Forelimb muscle (tissue), 1 donor: ENCODE measurements at regions not wholly inside any gene's neighbourhood (a gene's known extent, or its start where the extent isn't known, plus 50 kb on each side); places are given as distances from the start of the nearest gene placed in this dataset.
"Not testable (repeated sequence)": the region's sequence is repeated elsewhere in the genome, so short reads cannot be mapped to it uniquely, and the experiment has no call there.

Source experiments
- DNase-seq: peaks from one replicate; pipeline ENCODE4 v3.0.0-alpha.2; 2013; ENCODE audit warnings: low read depth

DNA sequence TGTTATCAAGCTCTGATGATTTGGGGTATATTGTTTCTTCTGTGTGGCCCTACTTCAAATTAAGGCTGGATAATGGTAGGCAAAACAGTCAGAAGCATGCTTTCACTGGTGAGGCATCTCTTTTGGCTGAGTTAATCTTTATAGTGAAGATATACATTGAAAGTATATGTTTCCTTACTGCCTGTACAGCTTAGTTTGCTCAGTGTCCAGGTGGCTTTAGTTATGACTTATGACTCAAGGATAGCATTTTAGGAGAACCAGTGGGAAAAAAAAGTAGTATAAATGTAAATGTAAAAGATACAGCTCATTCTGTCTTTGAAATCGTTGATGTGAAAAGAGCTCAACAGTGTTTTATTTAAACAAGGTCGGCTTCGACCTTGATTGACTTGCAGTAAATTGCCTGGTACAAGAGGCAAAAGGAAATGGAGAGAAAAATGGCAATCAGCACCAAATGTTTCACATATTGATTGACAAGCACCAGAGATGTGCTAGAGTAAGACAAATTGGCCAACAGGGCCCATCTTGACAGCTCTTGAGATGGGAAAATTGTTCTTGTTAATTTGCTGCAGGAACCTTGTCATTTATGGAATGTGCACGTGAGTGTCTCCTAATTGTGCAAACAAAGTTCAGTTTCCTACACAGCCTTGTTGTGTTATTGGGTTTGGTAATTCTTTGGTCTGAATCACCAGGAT, 447.4 kb upstream of the WWC1 start:
- DNase-seq: no peak

DNA sequence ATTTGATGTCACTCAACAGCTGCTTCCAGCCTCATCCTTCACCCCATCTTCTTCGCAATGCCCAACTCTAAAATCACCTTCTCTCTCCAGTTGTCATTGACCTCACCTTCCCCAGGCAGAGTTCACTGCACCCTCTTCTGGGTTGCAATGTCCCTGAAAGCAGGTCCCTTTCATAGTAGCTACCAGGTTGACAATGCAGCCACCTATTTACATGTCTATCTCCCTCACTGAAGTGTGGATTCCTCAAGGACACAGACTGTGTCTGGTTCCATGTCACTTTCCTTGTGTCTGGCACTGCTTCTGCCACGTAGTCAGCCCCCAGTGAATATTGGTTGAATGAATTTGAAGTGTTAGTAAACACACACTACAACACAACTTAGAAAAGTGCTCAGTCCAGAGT, 445.5 kb upstream of the WWC1 start:
- DNase-seq: no peak

DNA sequence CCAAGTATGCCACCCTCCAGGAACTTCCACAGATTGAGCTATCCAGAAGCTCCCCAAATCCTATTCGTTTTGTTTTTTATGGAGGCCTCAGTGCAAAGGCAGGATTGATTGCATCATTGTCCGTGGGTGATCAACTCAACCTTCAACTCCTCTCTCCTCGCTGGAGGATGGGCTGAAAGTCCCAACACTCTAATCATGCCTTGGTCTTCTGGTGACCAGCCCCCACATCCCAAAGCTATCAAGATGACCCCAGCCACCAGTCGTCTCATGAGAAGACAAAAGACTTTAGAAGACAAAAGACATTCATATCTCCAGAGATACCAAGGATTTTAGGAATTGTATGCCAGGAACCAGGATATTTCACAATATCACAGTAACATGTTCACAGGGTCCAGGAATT, 441.6 kb upstream of the WWC1 start:
- DNase-seq: no peak

DNA sequence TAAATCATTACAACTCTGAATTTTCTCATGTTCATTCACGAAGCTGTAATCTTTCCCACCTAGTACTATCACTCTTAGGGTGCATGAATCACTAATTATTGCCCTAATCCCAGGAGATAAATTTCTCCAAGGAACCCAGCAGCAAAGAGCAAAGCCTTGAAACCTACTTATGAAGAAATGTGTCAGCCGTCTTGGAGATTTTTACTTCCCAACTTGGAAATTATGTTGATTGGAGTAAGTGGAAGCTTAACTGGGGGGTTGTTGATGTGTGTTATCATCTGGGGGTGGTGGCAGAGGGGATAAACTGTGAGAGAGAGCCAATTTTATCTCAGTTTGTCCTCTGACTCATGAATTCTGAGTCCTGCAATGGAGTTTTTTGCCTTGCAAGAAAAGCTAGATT, 440.5 kb upstream of the WWC1 start:
- no peak for DNase-seq

DNA sequence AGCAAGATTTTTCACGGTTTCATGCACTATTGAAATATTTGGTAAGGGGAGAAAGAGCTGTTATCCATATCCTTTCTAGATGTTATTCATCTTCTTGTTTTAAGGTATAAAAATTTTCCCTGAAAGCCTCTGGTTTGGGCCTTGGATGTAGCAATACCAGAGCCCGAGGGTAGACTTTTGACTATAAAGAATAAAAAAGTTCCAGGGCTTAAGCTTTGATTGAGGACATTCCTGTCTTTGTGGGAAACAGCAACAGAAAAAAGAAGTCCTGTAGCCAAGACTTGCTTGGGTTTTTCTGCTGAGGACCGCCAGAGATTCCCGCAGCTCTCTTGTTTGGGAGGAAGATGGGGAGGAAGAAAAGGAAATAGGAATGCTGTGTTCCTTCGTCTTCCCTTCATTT, 440.0 kb upstream of the WWC1 start:
- no peak for DNase-seq

DNA sequence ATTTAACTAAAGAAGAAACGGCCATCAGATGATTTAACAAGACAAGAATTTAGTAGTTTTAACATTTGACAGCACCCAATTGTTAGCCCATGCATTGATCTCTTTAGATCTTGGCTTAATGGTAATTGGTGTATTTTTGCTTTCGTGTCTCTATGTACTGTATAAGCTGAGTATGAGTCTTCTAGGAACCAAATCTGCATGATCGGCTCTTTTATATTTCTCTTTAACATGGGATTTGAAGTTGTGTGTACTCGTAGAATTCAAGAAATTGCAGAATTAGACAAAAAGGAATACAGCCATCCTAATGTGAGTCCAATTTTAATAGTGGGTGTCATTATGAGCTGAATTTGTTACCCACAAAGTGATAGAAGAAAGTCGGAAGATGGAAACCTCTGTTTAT, 438.9 kb upstream of the WWC1 start:
- DNase-seq: no peak

DNA sequence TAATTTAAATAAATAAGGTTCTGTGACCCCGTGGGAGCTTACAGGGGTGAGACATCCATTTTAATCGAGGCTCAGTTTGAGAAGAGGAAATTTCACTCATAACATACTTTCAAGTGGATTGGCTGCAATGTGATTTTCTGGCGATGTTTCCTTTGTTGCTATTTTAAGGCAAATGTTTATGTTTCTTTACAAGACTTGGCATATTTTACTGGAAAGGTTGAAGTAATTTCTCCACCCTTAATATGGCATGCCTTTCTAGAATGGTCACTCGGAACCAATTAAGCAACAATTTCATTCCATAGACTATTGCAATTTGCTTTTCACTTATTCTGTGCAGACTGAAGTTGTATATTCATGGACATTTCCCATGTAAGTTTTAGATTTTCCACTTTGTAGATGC, 438.0 kb upstream of the WWC1 start:
- DNase-seq: no peak

DNA sequence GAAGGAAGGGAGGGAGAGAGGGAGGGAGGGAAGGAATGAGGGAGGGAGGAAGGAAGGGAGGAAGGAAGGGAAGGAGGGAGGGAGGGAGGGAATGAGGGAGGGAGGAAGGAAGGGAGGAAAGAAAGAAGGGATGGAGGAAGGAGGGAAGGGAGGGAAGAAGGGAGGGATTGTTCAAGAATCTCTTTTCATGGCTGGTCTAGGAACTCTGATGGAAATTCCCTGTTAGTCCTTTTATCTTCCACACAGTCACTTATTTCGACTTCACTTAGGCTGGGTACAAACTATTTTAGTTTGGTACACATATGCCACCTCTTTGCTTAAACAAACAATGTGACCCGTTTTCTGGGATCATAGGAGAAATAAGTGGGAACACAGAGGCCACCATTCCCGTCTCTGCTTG, 435.6 kb upstream of the WWC1 start:
- DNase-seq: no peak

DNA sequence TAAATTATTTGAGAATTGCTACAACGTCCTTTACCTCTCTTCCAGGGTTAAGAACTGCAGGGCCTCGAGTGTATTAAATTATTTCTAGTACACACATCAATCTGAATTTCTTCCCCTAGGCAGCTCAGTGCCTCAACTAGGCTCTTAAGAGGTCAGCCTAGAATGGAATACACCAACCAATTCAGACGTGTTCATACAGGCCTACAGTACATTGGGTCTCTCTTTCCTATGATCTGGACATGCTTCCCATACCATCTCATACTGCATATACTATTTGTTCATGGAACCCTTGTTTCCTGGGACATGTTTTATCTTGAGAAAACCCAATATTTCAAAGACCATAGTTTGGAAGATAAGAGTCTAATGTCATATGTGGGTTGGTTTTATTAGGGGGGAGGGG, 434.1 kb upstream of the WWC1 start:
- DNase-seq: no peak

DNA sequence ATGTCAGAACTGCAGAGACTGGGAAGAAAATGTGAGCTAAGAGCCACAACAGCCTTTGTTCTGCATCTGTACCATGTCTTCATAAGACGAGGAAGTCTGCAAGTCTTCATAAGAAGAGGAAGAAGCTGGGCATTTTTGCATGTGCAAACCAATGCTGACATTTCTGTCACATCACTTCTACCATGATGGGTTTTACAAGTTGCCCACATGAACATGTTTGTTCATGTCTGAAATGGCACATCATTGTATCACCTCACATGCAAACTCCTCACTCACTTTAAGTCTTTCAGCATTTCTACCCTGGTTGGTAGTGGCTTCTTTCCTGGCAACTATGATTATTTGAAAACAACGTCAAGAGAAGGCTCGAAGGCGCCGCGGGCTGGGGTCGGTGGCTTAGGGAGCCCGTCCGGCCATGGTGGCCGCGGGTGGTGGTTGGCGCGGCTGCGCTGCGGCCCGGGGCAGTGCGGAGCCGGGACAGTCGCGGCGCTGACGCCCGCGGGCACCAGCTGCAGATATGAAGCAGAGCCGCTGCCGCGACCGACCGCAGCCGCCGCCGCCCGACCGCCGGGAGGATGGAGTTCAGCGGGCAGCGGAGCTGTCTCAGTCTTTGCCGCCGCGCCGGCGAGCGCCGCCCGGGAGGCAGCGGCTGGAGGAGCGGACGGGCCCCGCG, 433.1 kb upstream of the WWC1 start:
- not testable (repeated sequence) for DNase-seq

DNA sequence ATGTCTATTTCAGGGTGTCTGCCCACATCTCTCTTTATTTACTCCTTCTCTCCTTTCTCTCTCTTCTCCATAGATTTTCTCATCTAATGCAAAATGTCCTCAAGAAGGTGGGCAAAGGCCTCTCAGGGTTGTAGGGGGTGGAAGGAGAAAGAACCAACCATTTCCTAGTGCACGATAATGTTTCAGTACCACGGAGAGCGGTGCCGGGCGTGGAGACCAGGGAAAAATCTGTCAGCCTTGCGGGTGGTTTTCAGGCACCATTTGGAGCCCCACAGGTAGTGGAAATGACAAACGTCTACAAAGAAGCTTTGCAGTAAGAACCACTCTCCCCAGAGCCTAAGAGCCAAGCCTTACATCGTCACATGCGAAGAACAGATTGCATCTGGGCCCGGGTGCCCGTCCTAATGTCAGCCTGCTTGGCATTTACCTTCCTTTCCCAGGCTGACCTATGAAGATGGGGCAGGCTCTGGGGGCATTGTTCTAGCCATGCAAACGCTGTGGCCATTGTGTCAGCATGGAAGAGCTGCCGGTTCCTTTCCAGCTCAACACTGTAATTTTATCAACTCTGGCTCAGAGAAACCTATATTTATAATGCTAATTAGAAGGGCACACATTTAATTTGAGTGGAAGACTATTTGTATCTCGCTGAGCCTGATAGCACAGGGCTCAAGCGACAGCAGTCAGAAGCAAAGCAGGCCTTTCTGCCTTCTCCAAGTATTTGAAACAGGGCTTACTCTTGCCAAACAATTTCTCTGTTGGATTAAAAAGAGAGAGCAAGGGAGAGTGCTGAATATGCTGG, 430.1 kb upstream of the WWC1 start:
- no peak for DNase-seq

DNA sequence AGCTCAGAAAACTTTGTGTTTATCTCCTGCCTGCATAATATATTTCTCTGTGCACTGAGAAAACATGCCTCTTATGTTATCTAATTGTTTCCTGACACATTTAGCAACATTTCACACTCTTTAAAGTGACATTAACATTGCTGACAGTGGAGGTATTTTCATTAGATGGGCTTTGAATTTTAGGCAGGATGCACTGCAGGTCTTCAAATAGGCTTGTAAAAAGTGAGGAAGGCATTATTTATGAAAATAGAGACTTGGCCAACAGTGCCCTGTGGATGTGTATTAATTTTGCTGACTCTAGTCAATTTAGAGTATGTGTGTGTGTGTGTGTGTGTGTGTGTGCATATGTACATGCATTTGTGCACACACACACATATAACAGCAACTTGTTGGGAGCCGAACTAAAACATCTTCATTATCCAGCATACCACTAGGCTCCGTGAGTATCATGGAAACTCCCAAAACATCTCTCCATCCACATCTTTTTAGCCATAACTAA, 429.5 kb upstream of the WWC1 start:
- no peak for DNase-seq

DNA sequence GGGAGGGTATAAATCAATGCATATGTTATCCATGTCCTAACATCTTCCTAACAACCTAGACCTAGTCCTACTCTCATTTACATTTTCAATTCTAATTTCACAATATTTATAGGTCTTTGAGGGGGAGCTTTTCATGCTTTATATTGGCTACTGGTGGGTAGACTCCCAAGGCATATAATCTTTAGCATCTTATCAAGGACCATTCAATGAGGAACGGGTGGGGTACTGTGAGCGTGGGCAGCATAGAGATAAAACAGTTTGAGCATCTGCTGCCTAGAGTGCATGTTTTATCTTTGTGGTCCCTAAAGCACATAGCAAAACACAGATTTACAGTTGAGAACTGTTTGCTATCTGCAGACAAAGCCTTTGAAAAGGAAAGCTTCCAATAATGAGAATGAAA, 427.6 kb upstream of the WWC1 start:
- DNase-seq: no peak

DNA sequence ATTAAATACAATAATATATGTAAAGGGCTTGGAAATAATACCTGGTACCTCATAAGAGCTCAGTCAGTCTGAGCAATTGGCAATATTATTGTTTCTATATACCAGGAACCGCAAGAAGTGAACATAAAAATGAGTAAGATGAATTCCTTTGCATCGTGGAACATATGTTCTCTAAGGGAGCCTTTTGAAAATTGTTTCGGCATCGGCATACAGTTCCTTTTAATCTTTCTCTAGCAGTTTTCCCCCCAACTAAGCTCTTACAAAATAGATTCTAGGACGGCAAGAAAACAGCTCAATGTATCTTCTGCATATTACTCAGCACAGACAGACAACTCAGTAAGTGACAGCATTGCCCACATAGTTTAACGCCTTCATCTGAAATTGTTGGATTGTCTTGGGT, 426.6 kb upstream of the WWC1 start:
- no peak for DNase-seq

DNA sequence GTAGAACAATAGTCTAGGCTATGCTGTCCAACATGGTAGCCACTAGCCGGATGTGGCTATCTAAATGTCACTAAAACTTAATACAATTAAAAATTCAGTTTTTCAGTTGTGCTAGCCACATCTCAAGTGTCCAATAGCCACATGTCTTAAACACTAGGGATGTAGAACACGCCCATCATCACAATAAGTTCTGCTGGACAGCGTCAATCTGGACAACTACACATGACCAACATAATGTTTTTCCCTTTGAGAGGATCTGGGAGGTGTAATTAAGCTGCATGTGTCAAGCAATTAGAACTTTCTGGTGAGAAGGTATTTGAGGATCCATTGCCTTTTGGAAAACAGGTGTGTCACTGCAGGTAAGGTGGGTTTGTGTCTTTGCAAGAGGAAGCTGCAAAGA, 424.6 kb upstream of the WWC1 start:
- no peak for DNase-seq

DNA sequence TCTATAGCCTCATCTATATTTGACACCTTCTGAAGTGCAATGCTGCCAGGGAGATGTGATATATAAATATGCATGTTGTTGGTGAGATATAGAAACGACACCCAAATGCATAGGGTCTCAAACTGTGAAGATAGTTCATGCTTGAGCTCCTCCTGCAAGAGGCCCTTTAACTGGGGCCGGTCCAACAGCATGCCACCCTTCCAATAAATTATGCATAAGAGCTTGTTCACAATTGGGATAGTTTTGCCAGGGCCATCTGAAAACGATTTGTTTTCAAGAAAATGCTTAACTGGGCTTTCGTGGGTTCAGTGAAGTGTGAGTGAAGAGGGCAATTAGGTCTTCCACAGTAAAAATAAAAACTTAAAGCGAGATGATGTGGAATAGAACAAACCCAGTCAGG, 424.2 kb upstream of the WWC1 start:
- DNase-seq: no peak

DNA sequence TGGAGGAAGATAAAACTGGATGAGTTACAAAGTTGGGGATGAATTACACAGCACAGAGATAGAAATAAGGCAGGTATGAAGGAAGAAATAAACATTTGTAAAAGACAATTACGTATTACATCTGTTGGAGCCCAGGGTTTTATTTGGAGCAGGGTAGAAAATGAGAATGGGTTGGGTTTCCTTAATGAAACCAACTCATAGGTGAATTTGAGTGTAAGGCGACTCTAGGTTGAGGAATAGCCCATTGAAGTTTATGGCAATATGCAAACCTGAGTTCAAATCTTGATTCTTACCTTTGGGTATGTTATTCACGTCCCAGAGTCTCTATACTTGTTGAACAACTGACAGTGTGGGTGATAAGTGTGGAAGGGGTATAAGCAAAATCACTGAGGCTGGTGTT, 422.3 kb upstream of the WWC1 start:
- no peak for DNase-seq

DNA sequence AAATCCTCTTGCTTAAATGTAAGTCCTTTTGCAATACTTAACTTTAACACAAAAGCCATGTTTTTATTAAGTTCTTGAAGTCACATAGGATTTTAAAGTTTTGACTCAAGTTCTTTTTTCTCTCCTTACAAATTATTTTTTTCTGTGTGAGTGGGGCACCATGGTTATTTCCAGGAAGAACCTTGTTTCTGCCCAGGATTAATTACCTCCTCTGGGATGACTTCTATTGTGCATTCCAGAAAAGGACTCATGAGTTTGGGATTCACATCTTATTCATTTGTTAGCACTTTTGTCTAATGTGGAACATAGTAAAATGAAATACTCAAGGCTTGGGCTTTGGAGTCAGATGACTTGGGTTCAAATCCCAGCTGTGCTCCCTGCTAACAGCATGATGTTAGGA, 421.4 kb upstream of the WWC1 start:
- no peak for DNase-seq

DNA sequence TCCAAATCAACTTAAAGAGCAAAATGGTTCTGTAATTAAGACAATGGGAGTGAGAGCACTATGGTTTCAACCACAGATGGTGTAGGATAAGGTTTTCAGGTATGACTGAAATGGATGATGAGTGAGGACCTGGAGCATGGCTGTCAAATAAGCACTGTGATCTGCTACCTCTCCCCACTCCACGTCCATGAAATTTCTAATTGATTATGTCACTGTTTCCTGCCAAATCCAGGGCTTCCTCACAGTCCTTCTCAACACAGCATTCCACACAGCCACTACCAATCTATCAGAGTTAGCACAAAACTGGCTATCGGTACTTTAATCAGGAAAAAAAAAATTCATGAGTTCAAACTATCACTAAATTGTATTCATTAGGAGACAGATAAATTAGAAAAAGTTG, 420.4 kb upstream of the WWC1 start:
- DNase-seq: no peak

DNA sequence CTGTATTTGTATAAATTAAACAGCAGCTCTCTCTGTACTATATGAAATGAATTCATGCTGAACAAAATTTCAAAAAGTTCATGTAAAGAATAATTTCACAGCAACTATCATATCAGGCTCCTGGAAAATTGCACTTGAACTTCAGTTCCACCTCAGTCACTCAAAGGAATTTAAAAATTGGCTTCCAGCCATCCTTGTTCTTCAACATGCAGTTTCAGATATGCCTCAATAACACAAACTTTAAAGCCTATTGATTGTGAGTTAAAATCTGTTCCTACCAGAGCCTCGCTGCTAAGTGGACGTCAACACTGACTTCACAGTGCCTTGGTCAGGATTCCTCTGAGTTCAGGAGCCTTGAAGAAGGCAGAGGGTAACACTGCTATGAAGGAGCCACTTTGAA, 418.7 kb upstream of the WWC1 start:
- no peak for DNase-seq

DNA sequence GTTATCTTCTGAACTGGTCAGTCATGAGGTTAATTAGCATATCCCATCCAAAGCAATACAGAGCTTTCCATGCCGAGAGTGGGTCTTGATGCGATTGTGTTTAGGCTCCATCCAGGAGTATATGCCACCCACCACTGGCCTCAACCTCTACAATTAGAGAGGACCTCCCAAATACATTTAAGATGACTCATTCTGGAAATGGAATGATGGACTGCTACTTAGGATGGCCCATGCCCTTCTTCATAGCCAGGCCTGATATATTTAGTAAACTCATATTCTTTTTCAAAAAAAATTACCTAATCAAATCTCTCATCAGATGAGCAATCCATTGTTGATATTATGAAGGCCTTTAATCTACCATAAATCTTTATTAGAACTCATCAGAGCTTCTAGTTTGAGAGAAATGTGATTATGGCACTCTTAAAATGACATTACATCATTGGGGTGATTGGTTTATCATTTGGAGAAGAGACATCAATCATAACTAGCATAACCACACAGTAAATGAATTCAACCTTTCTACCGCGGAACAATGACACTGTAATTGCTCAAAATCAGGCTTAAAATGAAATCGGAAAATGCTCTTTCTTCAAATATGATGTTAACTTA, 414.2 kb upstream of the WWC1 start:
- no peak for DNase-seq

DNA sequence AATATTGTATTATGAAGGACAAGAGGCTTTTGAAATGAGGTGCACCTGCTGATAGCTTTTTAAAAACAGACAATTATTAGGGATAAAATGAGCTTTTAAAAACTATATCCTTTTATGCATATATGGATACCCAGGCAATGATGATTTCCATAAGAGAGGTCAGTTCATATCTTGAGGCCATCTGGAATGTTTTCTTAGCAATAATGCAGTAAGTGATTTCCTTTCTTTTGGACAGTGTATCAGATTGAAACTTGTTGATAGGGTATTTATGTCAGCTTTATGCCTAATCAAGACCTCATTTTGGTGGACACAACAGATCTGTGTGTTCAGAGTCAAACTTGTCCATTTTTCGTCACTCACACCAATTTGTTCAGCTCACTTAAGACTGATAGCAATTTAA, 413.5 kb upstream of the WWC1 start:
- no peak for DNase-seq

DNA sequence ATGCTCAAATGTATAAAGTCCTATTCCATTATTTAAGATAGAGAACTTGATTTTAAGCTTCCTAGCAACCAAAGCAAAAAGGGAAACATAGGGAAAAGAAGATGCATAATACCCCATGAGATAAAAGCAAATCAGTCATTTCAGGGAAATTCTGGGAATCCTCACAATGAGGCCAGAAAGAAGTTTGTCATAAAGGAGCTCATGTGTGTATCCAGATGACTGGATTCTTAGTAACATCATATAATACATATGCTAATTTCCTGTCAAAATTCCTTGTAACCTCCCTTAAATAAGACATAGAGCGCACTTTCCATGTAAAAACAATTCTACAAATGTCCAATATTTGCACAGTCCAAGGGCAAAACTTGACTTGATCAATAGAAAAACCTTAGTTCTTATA, 411.0 kb upstream of the WWC1 start:
- no peak for DNase-seq
